Common myeloid progenitor, CD34-positive (primary cell): ENCODE measurements at regions not wholly inside any gene's neighbourhood (a gene's known extent, or its start where the extent isn't known, plus 50 kb on each side); places are given as distances from the start of the nearest gene placed in this dataset.
A peak's percentile ranks its signal among the peaks of the same experiment; 100 is the strongest.

Experiments
- CTCF ChIA-PET: fragments of 350-600 bp; sonication (Branson Sonifier 250); formaldehyde crosslinking; loops from one replicate; lab custom pipeline; 2021; ENCODE audit warnings: antibody characterized with exemption; lab: Charles Lee
- POLR2A ChIA-PET: fragments of 350-600 bp; sonication (Branson Sonifier 250); formaldehyde crosslinking; loops from one replicate; lab custom pipeline; 2021; ENCODE audit warnings: antibody characterized with exemption; lab: Charles Lee
- DNase-seq, 3 donors: peaks; one replicate each; pipeline versions ENCODE4 v3.0.0 to v3.0.0-alpha.2; 2013
- H3K27ac ChIP-seq, 2 experiments: 1 replicate in 1 of 2; 2 replicates in 1 of 2; pipeline ENCODE4 v1.7.0; 2013; ENCODE audit warnings: inconsistent platforms in 2 of 2, low read length in 2 of 2, mild to moderate bottlenecking in 2 of 2, low read depth in 1 of 2, moderate library complexity in 1 of 2; ENCODE audit not compliant: severe bottlenecking in 2 of 2, insufficient read depth in 1 of 2, poor library complexity in 1 of 2
- H3K27me3 ChIP-seq, 5 experiments: replicated peaks in 2 of 5; 1 replicate in 3 of 5; 2 replicates in 2 of 5; pipeline versions ENCODE4 v1.6.1 to v1.7.0; 2013; ENCODE audit warnings: low read length in 4 of 5, mild to moderate bottlenecking in 2 of 5, moderate library complexity in 2 of 5, inconsistent platforms in 1 of 5; ENCODE audit not compliant: insufficient read depth in 5 of 5, control insufficient read depth in 4 of 5
- H3K36me3 ChIP-seq, 4 experiments: 1 replicate in 2 of 4; 2 replicates in 2 of 4; pipeline versions ENCODE4 v1.6.1 to v1.7.0; 2013; ENCODE audit warnings: low read length in 3 of 4, control low read depth in 1 of 4, mild to moderate bottlenecking in 1 of 4; ENCODE audit not compliant: control insufficient read depth in 4 of 4, insufficient read depth in 4 of 4
- H3K4me1 ChIP-seq, 4 experiments: 1 replicate in 3 of 4; 2 replicates in 1 of 4; pipeline versions ENCODE4 v1.6.1 to v1.7.1; 2013; ENCODE audit warnings: low read length in 3 of 4, mild to moderate bottlenecking in 3 of 4, control low read depth in 1 of 4, inconsistent platforms in 1 of 4, moderate library complexity in 1 of 4; ENCODE audit not compliant: control insufficient read depth in 4 of 4, insufficient read depth in 4 of 4; ENCODE audit errors: control extremely low read depth in 1 of 4
- H3K4me3 ChIP-seq, 7 experiments: 1 replicate in 4 of 7; 2 replicates in 3 of 7; pipeline versions ENCODE4 v1.5.1 to v1.7.0; 2013; ENCODE audit warnings: mild to moderate bottlenecking in 7 of 7, low read length in 6 of 7, moderate library complexity in 6 of 7, inconsistent platforms in 2 of 7, low read depth in 2 of 7, control low read depth in 1 of 7; ENCODE audit not compliant: insufficient read depth in 4 of 7, control insufficient read depth in 1 of 7; ENCODE audit errors: extremely low read depth in 1 of 7
- H3K9me3 ChIP-seq, 5 experiments: 1 replicate in 4 of 5; 2 replicates in 1 of 5; pipeline versions ENCODE4 v1.6.1 to v1.7.1; 2013; ENCODE audit warnings: low read length in 4 of 5, mild to moderate bottlenecking in 2 of 5, inconsistent platforms in 1 of 5, low read depth in 1 of 5, moderate library complexity in 1 of 5; ENCODE audit not compliant: control insufficient read depth in 4 of 5, insufficient read depth in 2 of 5; ENCODE audit errors: control extremely low read depth in 1 of 5
- WGBS: methylation state at CpG from one replicate; pipeline ENCODE4 v1.1.5; 2013; ENCODE audit not compliant: insufficient coverage; 5-methylcytosine and 5-hydroxymethylcytosine counted together

GRCh38 chr5:168056499-168057182 lies 234.8 kb upstream of the WWC1 start:
- Histone ChIP-seq H3K36me3 (no peaks in the 10 kb centered on the region), H3K4me1 (peaks cover 0 to 25% (median 5%) of the 10 kb centered on the region in 4 experiments), H3K9me3 (peaks cover 1 to 9% (median 7%) of the 10 kb centered on the region in 5 experiments), H3K27ac (no peak overlapping the region), H3K4me3 (no peak overlapping the region), H3K27me3 (no peaks in the 10 kb centered on the region)
- DNase-seq: no peak
- ChIA-PET POLR2A (no interaction called here), CTCF (interaction anchor here (1.0 to 1.2 kb wide), 2 partner anchors 9 to 137 kb away, joined by 3 read pairs; no protein-coding TSS in a partner anchor)
- WGBS: 100% methylated on average over 1 of the region's 1 CpG

- WGBS: 54% methylated on average over 7 of the region's 7 CpGs
- H3K9me3 ChIP-seq: peaks cover 1 to 9% (median 7%) of the 10 kb centered on the region in 5 experiments
- no peak overlapping the region for H3K27ac ChIP-seq
- no peak overlapping the region for H3K4me3 ChIP-seq
- ChIA-PET CTCF (interaction anchor here (1.2 to 2.2 kb wide), 2 partner anchors 11 to 135 kb away, joined by 3 to 6 read pairs; no protein-coding TSS in a partner anchor), POLR2A (no interaction called here)
- H3K36me3 ChIP-seq: no peaks in the 10 kb centered on the region
- H3K4me1 ChIP-seq: peaks cover 0 to 25% (median 5%) of the 10 kb centered on the region in 4 experiments
- peak; percentile 40 to 80 (median 72) for DNase-seq
- H3K27me3 ChIP-seq: no peaks in the 10 kb centered on the region
Measured at GRCh38 chr5:168057905-168058304, 233.5 kb upstream of the WWC1 start.

DNA sequence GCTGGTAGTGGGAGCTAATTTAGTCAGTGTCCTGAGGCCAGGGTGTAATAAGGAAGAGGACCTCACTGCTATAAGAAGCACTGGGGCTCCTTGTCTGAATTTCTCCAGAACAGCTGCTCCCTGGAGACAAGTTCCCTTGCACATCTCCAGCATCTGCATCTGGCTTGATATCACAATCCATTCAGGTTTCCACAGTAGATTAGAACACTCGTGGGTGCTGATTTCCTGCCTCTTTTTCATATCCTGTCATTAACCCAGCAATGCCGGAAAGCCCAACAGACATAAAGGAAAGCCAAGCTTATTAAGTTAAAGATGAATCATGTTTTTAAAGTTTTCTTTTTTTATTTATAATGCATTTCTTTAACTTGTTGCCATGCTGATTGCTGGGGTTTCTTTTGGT lies 232.3 kb upstream of the WWC1 start:
- POLR2A ChIA-PET: no interaction called here
- Histone ChIP-seq H3K27me3 (no peaks in the 10 kb centered on the region), H3K36me3 (no peaks in the 10 kb centered on the region), H3K27ac (no peak overlapping the region), H3K4me1 (peaks cover 0 to 25% (median 5%) of the 10 kb centered on the region in 4 experiments), H3K4me3 (no peak overlapping the region), H3K9me3 (peaks cover 1 to 9% (median 7%) of the 10 kb centered on the region in 5 experiments)
- peak; percentile 65 to 94 (median 88) for DNase-seq
- WGBS: 0% methylated on average over 1 of the region's 2 CpGs
- CTCF ChIA-PET: interaction anchor here (0.8 to 2.2 kb wide), 4 partner anchors 12 to 46 kb away, joined by 3 to 6 read pairs (median 4); no protein-coding TSS in a partner anchor

- Histone ChIP-seq H3K27ac (no peak overlapping the region), H3K27me3 (no peaks in the 10 kb centered on the region), H3K4me3 (no peak overlapping the region), H3K36me3 (no peaks in the 10 kb centered on the region), H3K4me1 (peaks cover 0 to 33% (median 5%) of the 10 kb centered on the region in 4 experiments), H3K9me3 (peaks cover 1 to 9% (median 6%) of the 10 kb centered on the region in 5 experiments)
- DNase-seq: no peak
- ChIA-PET POLR2A (no interaction called here), CTCF (interaction anchor here (1.5 to 2.9 kb wide), 2 partner anchors 15 to 339 kb away, joined by 3 to 6 read pairs; no protein-coding TSS in a partner anchor)
- no CpG with 5 or more reads among the region's 3 CpGs for WGBS
Measured at GRCh38 chr5:168062239-168062638, 229.2 kb upstream of the WWC1 start.

DNA sequence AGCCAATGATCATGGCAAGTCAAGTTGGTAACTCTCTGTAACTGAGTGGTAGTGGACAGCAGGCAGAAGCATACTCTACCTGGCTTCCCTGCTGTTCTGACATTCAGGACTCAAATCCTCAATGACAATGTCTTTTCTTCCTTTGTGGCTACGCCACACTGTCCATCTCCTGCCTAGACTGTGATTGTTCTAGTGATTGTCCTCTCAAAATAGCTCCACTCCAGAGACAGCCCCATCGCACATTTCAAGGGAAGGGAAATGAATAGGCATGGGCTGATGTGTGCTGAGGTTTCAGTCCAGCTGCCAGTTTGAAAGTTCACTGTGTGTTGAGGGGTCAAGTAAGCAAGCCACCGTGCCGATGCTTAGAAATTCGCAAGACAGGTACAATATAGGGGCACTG lies 227.0 kb upstream of the WWC1 start:
- 54% methylated on average over 3 of the region's 5 CpGs for WGBS
- H3K9me3 ChIP-seq: no peaks in the 10 kb centered on the region
- CTCF ChIA-PET: interaction anchor here (1.4 to 2.9 kb wide), 4 partner anchors 9 to 28 kb away, joined by 3 to 11 read pairs (median 5); no protein-coding TSS in a partner anchor
- no peak overlapping the region for H3K4me3 ChIP-seq
- peaks cover 0 to 27% (median 2%) of the 10 kb centered on the region in 4 experiments for H3K4me1 ChIP-seq
- H3K27me3 ChIP-seq: no peaks in the 10 kb centered on the region
- no peaks in the 10 kb centered on the region for H3K36me3 ChIP-seq
- DNase-seq: no peak
- POLR2A ChIA-PET: no interaction called here
- no peak overlapping the region for H3K27ac ChIP-seq

DNA sequence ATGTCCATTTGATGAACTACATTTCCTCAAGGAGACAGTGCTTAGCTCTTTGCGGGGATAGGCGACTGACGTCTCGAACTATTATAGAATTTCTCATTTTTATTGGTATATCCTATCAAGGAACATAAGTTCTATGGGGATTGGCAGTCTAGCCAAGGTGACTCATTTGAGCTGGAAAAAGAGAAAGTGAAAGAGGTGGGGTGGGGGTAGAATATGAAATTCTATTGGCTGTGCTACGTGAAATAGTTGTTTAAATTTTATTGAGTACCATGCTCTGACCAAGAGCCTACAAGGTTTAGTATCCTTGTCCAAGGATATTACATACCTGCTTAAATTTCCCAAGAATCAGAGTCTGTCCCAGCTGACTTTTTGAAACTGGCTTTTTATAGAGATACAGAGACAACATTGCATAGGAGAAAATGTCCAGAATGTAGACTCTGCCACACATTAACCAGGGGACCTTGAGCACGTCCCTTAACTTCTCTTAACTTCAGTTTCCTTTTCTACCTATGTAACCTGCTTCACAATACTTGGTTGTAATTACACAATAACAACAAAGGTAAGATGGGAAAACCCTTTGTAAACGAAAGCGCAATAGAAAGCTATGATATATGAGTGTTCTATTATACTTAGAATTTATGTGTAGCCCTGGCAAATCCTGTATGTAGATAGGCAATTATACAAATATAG lies 226.4 kb upstream of the WWC1 start:
- POLR2A ChIA-PET: no interaction called here
- DNase-seq: peak in 2 of 3 donors; percentile 43 to 58
- H3K4me3 ChIP-seq: peak overlapping the region in 1 of 7 experiments; percentile 7
- 94% methylated on average over 5 of the region's 8 CpGs for WGBS
- H3K27ac ChIP-seq: no peak overlapping the region
- no peaks in the 10 kb centered on the region for H3K36me3 ChIP-seq
- CTCF ChIA-PET: interaction anchor here (1.4 to 2.6 kb wide), 3 partner anchors 9 to 29 kb away, joined by 3 to 11 read pairs (median 4); no protein-coding TSS in a partner anchor
- no peaks in the 10 kb centered on the region for H3K27me3 ChIP-seq
- peaks cover 0 to 21% (median 0%) of the 10 kb centered on the region in 4 experiments for H3K4me1 ChIP-seq
- H3K9me3 ChIP-seq: no peaks in the 10 kb centered on the region
